CD4-positive, alpha-beta memory T cell (primary cell): ENCODE measurements at regions not wholly inside any gene's neighbourhood (a gene's known extent, or its start where the extent isn't known, plus 50 kb on each side); places are given as distances from the start of the nearest gene placed in this dataset.

Experiments used
- CTCF ChIA-PET: fragments of 350-600 bp; sonication (Branson Sonifier 250); formaldehyde crosslinking; loops from one replicate; lab custom pipeline; 2021; ENCODE audit warnings: inconsistent platforms; ENCODE audit not compliant: partially characterized antibody; lab: Charles Lee
- POLR2A ChIA-PET: fragments of 350-600 bp; sonication (Branson Sonifier 250); formaldehyde crosslinking; loops from one replicate; lab custom pipeline; 2021; ENCODE audit not compliant: partially characterized antibody; lab: Charles Lee
- DNase-seq, 5 donors: peaks; one replicate each; pipeline versions ENCODE4 v3.0.0 to v3.0.0-alpha.2; 2020 to 2022; ENCODE audit warnings: mixed read lengths in 1 of 5
- H3K27ac ChIP-seq: one replicate; pipeline ENCODE4 v1.7.0; 2013; ENCODE audit warnings: low read depth, low read length
- H3K27me3 ChIP-seq: 2 replicates; pipeline ENCODE4 v1.7.0; 2013; ENCODE audit warnings: mild to moderate bottlenecking, low read length, moderate library complexity; ENCODE audit not compliant: insufficient read depth
- H3K36me3 ChIP-seq: 2 replicates; pipeline ENCODE4 v1.7.0; 2013; ENCODE audit warnings: mild to moderate bottlenecking, low read length, moderate library complexity; ENCODE audit not compliant: insufficient read depth
- H3K4me1 ChIP-seq: 2 replicates; pipeline ENCODE4 v1.7.0; 2013; ENCODE audit warnings: mild to moderate bottlenecking, low read length, moderate library complexity; ENCODE audit not compliant: insufficient read depth
- H3K4me3 ChIP-seq, 2 donors: one replicate each; pipeline ENCODE4 v1.7.0; 2013; ENCODE audit warnings: low read length in 2 of 2, mild to moderate bottlenecking in 1 of 2
- H3K9me3 ChIP-seq, 2 donors: one replicate each; pipeline ENCODE4 v1.7.0; 2013; ENCODE audit warnings: low read length in 2 of 2, control low read depth in 1 of 2; ENCODE audit not compliant: control insufficient read depth in 1 of 2
- H3K27ac Mint-ChIP-seq, 7 donors: one replicate each; pipeline ENCODE4 v1.8.0; 2020 to 2021; ENCODE audit warnings: mixed read lengths in 7 of 7, mild to moderate bottlenecking in 6 of 7, inconsistent platforms in 3 of 7, moderate library complexity in 3 of 7
- H3K27me3 Mint-ChIP-seq, 2 donors: one replicate each; pipeline ENCODE4 v1.8.0; 2020 to 2021; ENCODE audit warnings: mixed read lengths in 2 of 2
- H3K36me3 Mint-ChIP-seq, 2 donors: one replicate each; pipeline ENCODE4 v1.8.0; 2020 to 2021; ENCODE audit warnings: mixed read lengths in 2 of 2, inconsistent platforms in 1 of 2, mild to moderate bottlenecking in 1 of 2
- H3K4me1 Mint-ChIP-seq, 4 donors: one replicate each; pipeline ENCODE4 v1.8.0; 2020 to 2021; ENCODE audit warnings: mixed read lengths in 4 of 4, mild to moderate bottlenecking in 1 of 4
- H3K4me3 Mint-ChIP-seq, 8 donors: one replicate each; pipeline ENCODE4 v1.8.0; 2020 to 2021; ENCODE audit warnings: mixed read lengths in 8 of 8, mild to moderate bottlenecking in 7 of 8, moderate library complexity in 6 of 8, inconsistent platforms in 3 of 8
- H3K9me3 Mint-ChIP-seq, 8 donors: one replicate each; pipeline ENCODE4 v1.8.0; 2020 to 2021; ENCODE audit warnings: mixed read lengths in 8 of 8, mild to moderate bottlenecking in 5 of 8, inconsistent platforms in 3 of 8, moderate library complexity in 1 of 8
- intact Hi-C: fragments of 100-400 bp; cut with micrococcal nuclease; formaldehyde crosslinking; loops from one replicate; pipeline ENCODE4 v1.15.1; 2023

DNA sequence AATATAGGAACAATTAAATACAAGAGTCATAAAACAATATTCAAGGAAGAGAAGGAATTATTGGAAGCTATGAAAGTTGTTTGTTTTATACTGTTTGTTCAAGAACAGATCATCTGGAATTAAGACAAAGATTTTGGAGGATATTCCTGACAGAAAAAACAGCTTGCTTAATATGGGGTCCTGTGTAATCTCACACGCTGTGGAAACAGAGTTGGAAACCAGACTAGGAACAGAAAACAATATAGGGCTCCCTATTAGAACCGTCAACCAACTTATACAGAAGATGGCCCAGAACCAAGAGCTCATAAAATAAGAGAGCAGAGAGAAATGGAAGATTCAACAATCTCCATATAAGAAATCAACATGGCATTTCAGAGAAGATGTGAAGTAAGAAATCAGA, 156.0 kb downstream of the PCDH18 start:
- Histone ChIP-seq H3K27ac (no peak overlapping the region), H3K27me3 (no peaks in the 10 kb centered on the region), H3K36me3 (no peaks in the 10 kb centered on the region), H3K4me1 (no peaks in the 10 kb centered on the region), H3K9me3 (no peaks in the 10 kb centered on the region), H3K4me3 (no peak overlapping the region)
- intact Hi-C loops: no loop called here
- Mint-ChIP-seq H3K9me3 (peaks cover 0 to 10% (median 6%) of the 10 kb centered on the region in 8 donors), H3K27me3 (no peaks in the 10 kb centered on the region), H3K4me1 (no peaks in the 10 kb centered on the region), H3K36me3 (no peaks in the 10 kb centered on the region), H3K27ac (peak overlapping the region in 1 of 7 donors; percentile 26), H3K4me3 (no peak overlapping the region)
- ChIA-PET POLR2A (no interaction called here), CTCF (no interaction called here)
- no peak for DNase-seq

DNA sequence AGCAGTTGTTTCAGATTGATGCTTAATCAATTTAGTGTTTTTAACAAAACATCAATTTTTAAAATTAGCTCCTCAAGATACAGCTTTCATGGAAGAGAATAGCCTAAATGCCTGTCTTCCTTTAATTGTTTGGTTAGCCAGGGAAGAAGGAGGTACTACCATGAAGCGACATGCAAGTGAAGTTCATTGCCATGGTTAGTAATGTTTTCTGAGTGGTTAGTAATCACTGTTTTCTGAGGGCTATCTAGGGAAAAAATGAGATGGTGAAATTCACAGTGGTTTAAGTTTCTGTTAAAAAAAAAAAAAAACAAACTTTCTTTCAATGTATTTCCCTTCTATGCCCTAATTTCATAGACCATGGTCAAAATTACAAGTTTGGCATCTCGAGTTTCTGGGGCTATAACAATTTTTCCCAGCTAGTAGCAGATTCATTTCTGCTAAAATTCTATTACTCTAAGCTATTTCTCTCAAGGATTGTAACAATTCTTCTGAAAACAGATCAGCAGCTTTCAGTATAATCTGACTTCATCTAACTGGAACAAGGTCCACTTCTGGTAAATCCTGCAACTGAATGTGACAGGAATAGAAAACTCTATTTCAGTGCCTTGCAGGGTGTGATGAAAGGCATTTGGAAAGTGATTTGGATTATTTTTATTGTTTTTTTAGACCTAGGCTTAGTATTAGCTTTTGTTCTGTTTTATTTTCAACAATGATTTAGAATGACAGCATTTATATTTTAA, 157.0 kb downstream of the PCDH18 start:
- no peaks in the 10 kb centered on the region for H3K27me3 ChIP-seq
- no peak for DNase-seq
- no peak overlapping the region for H3K27ac Mint-ChIP-seq
- no peaks in the 10 kb centered on the region for H3K27me3 Mint-ChIP-seq
- no peaks in the 10 kb centered on the region for H3K9me3 ChIP-seq
- H3K4me3 ChIP-seq: no peak overlapping the region
- intact Hi-C loops: no loop called here
- ChIA-PET CTCF (no interaction called here), POLR2A (no interaction called here)
- no peak overlapping the region for H3K27ac ChIP-seq
- no peaks in the 10 kb centered on the region for H3K36me3 Mint-ChIP-seq
- H3K9me3 Mint-ChIP-seq: peaks cover 0 to 10% (median 6%) of the 10 kb centered on the region in 8 donors
- H3K4me3 Mint-ChIP-seq: no peak overlapping the region
- no peaks in the 10 kb centered on the region for H3K36me3 ChIP-seq
- H3K4me1 Mint-ChIP-seq: no peaks in the 10 kb centered on the region
- no peaks in the 10 kb centered on the region for H3K4me1 ChIP-seq

- H3K9me3 ChIP-seq: no peaks in the 10 kb centered on the region
- H3K36me3 ChIP-seq: no peaks in the 10 kb centered on the region
- H3K9me3 Mint-ChIP-seq: peaks cover 0 to 6% (median 1%) of the 10 kb centered on the region in 8 donors
- ChIA-PET POLR2A (no interaction called here), CTCF (no interaction called here)
- no peak for DNase-seq
- no peak overlapping the region for H3K4me3 Mint-ChIP-seq
- H3K36me3 Mint-ChIP-seq: no peaks in the 10 kb centered on the region
- no peaks in the 10 kb centered on the region for H3K27me3 ChIP-seq
- H3K4me1 Mint-ChIP-seq: no peaks in the 10 kb centered on the region
- no peak overlapping the region for H3K27ac Mint-ChIP-seq
- no peak overlapping the region for H3K4me3 ChIP-seq
- no peaks in the 10 kb centered on the region for H3K4me1 ChIP-seq
- no peak overlapping the region for H3K27ac ChIP-seq
- intact Hi-C loops: no loop called here
- H3K27me3 Mint-ChIP-seq: no peaks in the 10 kb centered on the region
Measured at GRCh38 chr4:137370679-137371078, 161.6 kb downstream of the PCDH18 start.

GRCh38 chr4:137370206-137370633, 162.1 kb downstream of the PCDH18 start:
- H3K27ac ChIP-seq: no peak overlapping the region
- no peaks in the 10 kb centered on the region for H3K4me1 ChIP-seq
- Mint-ChIP-seq H3K27ac (no peak overlapping the region), H3K27me3 (no peaks in the 10 kb centered on the region), H3K36me3 (no peaks in the 10 kb centered on the region), H3K9me3 (peaks cover 0 to 7% (median 2%) of the 10 kb centered on the region in 8 donors), H3K4me3 (no peak overlapping the region), H3K4me1 (no peaks in the 10 kb centered on the region)
- POLR2A ChIA-PET: no interaction called here
- H3K36me3 ChIP-seq: no peaks in the 10 kb centered on the region
- H3K27me3 ChIP-seq: no peaks in the 10 kb centered on the region
- CTCF ChIA-PET: no interaction called here
- intact Hi-C loops: no loop called here
- H3K4me3 ChIP-seq: no peak overlapping the region
- no peak for DNase-seq
- no peaks in the 10 kb centered on the region for H3K9me3 ChIP-seq

DNA sequence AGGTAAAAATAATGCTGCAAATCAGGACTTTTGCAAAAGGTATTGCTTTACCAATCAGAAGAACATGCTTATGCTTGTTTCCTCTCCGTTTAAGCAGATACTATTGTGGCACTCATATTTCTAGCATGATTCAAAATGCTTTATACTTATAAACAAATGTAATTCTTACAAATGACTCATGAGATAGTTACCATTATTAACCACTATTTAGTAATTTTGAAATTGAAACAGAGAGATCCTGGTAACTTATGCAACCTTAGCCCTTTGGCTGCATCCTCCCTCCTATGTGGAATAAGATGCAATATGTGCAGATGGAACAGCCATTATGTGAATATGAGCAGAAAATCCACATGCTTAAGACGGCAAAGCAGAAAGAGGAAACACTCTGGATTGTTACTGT, 164.7 kb downstream of the PCDH18 start:
- H3K9me3 ChIP-seq: no peaks in the 10 kb centered on the region
- no peaks in the 10 kb centered on the region for H3K36me3 ChIP-seq
- H3K27me3 ChIP-seq: no peaks in the 10 kb centered on the region
- DNase-seq: no peak
- intact Hi-C loops: no loop called here
- Mint-ChIP-seq H3K27ac (no peak overlapping the region), H3K9me3 (peaks cover 0 to 12% (median 0%) of the 10 kb centered on the region in 8 donors), H3K4me3 (no peak overlapping the region), H3K36me3 (no peaks in the 10 kb centered on the region), H3K27me3 (no peaks in the 10 kb centered on the region), H3K4me1 (no peaks in the 10 kb centered on the region)
- no peaks in the 10 kb centered on the region for H3K4me1 ChIP-seq
- no peak overlapping the region for H3K4me3 ChIP-seq
- ChIA-PET POLR2A (no interaction called here), CTCF (no interaction called here)
- no peak overlapping the region for H3K27ac ChIP-seq

- no peaks in the 10 kb centered on the region for H3K4me1 ChIP-seq
- peaks cover 0 to 17% (median 0%) of the 10 kb centered on the region in 8 donors for H3K9me3 Mint-ChIP-seq
Measured at GRCh38 chr4:137363496-137363895, 168.8 kb downstream of the PCDH18 start.

DNA sequence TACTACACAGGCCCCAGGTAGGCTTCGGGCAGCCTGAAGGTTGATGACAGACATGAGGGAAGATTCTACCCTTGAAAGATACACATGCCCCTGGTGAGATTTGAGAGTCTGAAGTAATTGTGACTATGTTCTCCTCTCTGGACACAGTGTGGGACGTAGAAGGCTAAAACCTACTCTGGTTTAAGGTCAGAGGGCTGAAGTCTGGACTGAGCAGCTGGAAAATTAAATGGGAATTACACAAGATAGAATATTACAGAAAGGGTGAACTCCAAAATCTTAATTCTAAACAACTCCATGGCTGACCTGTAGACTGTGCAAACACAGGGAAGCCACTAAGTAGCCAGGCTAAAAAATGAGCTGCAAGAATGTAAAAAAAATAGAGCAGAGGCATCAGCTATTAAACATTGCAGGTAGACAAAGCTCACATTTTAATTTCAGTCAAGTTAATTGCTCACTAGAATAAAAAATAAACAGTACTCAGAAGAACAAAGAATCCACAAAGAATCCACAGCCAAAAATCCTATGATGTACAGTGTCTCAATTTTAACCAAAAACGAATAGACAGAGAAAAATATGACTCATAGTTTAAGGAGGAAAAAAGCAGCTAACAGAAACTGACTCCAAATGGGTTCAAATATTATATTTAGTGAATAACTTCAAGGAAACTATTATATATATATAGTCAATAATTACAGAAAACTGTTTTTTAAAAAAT, 170.4 kb downstream of the PCDH18 start:
- intact Hi-C loops: no loop called here
- CTCF ChIA-PET: no interaction called here

More at GRCh38 chr4:137363496-137363895, 168.8 kb downstream of the PCDH18 start:
- H3K4me1 Mint-ChIP-seq: no peaks in the 10 kb centered on the region
- no peaks in the 10 kb centered on the region for H3K36me3 ChIP-seq
- H3K9me3 ChIP-seq: no peaks in the 10 kb centered on the region
- no peaks in the 10 kb centered on the region for H3K27me3 Mint-ChIP-seq
- no peak for DNase-seq
- no peak overlapping the region for H3K4me3 ChIP-seq
- no peak overlapping the region for H3K27ac Mint-ChIP-seq
- intact Hi-C loops: no loop called here
- peak overlapping the region in 1 of 8 donors; percentile 21 for H3K4me3 Mint-ChIP-seq
- no peaks in the 10 kb centered on the region for H3K27me3 ChIP-seq
- no peaks in the 10 kb centered on the region for H3K36me3 Mint-ChIP-seq
- POLR2A ChIA-PET: no interaction called here
- CTCF ChIA-PET: no interaction called here
- H3K27ac ChIP-seq: no peak overlapping the region

More for the DNA sequence above, 170.4 kb downstream of the PCDH18 start:
- Histone ChIP-seq H3K27me3 (no peaks in the 10 kb centered on the region), H3K4me3 (no peak overlapping the region), H3K4me1 (no peaks in the 10 kb centered on the region), H3K36me3 (no peaks in the 10 kb centered on the region), H3K27ac (no peak overlapping the region), H3K9me3 (no peaks in the 10 kb centered on the region)
- POLR2A ChIA-PET: no interaction called here
- Mint-ChIP-seq H3K4me1 (no peaks in the 10 kb centered on the region), H3K36me3 (no peaks in the 10 kb centered on the region), H3K9me3 (peaks cover 0 to 17% (median 0%) of the 10 kb centered on the region in 8 donors), H3K27ac (no peak overlapping the region), H3K4me3 (no peak overlapping the region), H3K27me3 (no peaks in the 10 kb centered on the region)
- DNase-seq: no peak
